ENCODE measurements at regions not wholly inside any gene's neighbourhood (a gene's known extent, or its start where the extent isn't known, plus 50 kb on each side); places are given as distances from the start of the nearest gene placed in this dataset.

DNA sequence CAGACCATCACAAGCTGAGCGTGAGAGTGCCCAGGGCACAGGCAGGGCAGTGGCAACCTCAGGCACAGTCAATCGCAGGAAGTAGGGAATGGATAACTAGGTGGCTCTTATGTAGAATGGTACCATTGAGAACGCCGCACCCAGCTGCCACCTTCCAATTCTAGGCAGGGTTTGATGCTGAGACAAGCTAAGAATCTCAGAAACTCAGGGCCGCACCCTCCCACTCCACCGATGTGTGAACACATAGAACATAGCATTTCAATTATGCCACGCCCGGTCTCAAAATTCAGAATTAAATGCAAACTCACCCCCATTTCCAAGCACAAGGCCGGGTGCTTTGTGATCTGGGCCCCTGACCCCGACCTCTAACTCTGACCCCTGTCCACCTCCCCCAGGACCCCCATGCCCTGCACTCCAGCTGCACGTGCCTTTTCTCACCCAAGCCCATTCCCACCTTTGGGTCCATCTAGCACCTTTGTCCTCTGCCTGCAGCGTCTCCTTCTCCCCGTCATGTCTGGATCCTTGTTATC lies 178.4 kb downstream of the C16orf95 start:
- TF ChIP-seq POLR2AphosphoS5 (IDR thresholded peaks at IDR 0.05; ENCODE audit: low read depth, low read length) (no peak), REST (IDR thresholded peaks at IDR 0.05; ENCODE audit: insufficient read depth in 1 of 2, low read depth in 2 of 2, low read length in 2 of 2) (no peak)
